Stomach (tissue), 8 donors: ENCODE measurements at regions not wholly inside any gene's neighbourhood (a gene's known extent, or its start where the extent isn't known, plus 50 kb on each side); places are given as distances from the start of the nearest gene placed in this dataset.

Experiments
- DNase-seq, 2 donors: peaks; one replicate each; pipeline versions ENCODE4 v3.0.0 to v3.0.0-alpha.2; 2013 to 2019
- H3K27ac ChIP-seq, 5 donors: fragments of 200-600 bp in 4 of 5; sonication (generic) in 4 of 5; one replicate each; pipeline ENCODE4 v1.5.1; 2013 to 2019; ENCODE audit warnings: mild to moderate bottlenecking in 1 of 5, moderate library complexity in 1 of 5
- H3K27me3 ChIP-seq, 3 donors: fragments of 200-600 bp; sonication (generic); one replicate each; pipeline ENCODE4 v1.5.1; 2017 to 2019; ENCODE audit warnings: mixed run types in 1 of 3
- H3K36me3 ChIP-seq, 4 donors: fragments of 200-600 bp; sonication (generic); 1 replicate in 3 of 4; 2 replicates in 1 of 4; pipeline ENCODE4 v1.5.1; 2016 to 2019
- H3K4me1 ChIP-seq, 4 donors: fragments of 200-600 bp; sonication (generic); one replicate each; pipeline ENCODE4 v1.5.1; 2016 to 2019
- H3K4me3 ChIP-seq, 4 donors: fragments of 200-600 bp; sonication (generic) in 3 of 4; one replicate each; pipeline ENCODE4 v1.5.1; 2016 to 2019; ENCODE audit warnings: mild to moderate bottlenecking in 1 of 4
- H3K9me3 ChIP-seq, 4 donors: fragments of 200-600 bp; sonication (generic); one replicate each; pipeline ENCODE4 v1.5.1; 2016 to 2019
- CTCF ChIP-seq, 7 experiments: fragments of 450-650 bp in 4 of 7; fragments of 200-600 bp in 3 of 7; sonication (generic) in 3 of 7; IDR thresholded peaks; one replicate each; pipeline ENCODE4 v1.5.1; 2016 to 2019; ENCODE audit warnings: antibody characterized with exemption in 7 of 7, control low read depth in 2 of 7, mild to moderate bottlenecking in 1 of 7
- EP300 ChIP-seq: sonication (generic); formaldehyde crosslinking; IDR thresholded peaks from one replicate; pipeline ENCODE4 v1.6.1; 2017; ENCODE audit warnings: antibody characterized with exemption
- POLR2A ChIP-seq, 4 donors: fragments of 450-650 bp; IDR thresholded peaks; one replicate each; pipeline ENCODE4 v1.6.1; 2016; ENCODE audit warnings: antibody characterized with exemption in 4 of 4, control low read depth in 2 of 4, mild to moderate bottlenecking in 1 of 4, moderate library complexity in 1 of 4
- POLR2AphosphoS5 ChIP-seq, 3 donors: sonication (generic); formaldehyde crosslinking; IDR thresholded peaks; one replicate each; pipeline ENCODE4 v1.6.1; 2016; ENCODE audit warnings: antibody characterized with exemption in 3 of 3
- WGBS, 5 donors: extraction: QIAGEN DNeasy Blood & Tissue Kit in 3 of 5; methylation state at CpG; one replicate each; pipeline versions ENCODE4 v1.1.5 to v1.1.7; 2013 to 2018; 5-methylcytosine and 5-hydroxymethylcytosine counted together
- intact Hi-C: fragments of 100-400 bp; cut with DNase I; formaldehyde crosslinking; loops from one replicate; pipeline ENCODE4 v1.15.1; 2023; ENCODE audit warnings: low total_unique reads
- donor health status: healthy with polysubstance abuse.
- donor health status: Bipolar disorder and iron deficiency.
- donor health status: healthy.

GRCh38 chr3:72436863-72437592 lies 411.2 kb downstream of the SHQ1 start:
- no peak overlapping the region for H3K4me3 ChIP-seq

GRCh38 chr3:72434296-72434695 lies 413.9 kb downstream of the SHQ1 start:
- H3K4me1 ChIP-seq, result peaks cover 0 to 60% (median 30%) of the 10 kb centered on the region in 4 donors
- intact Hi-C loops, result no loop called here
- no peak for DNase-seq
- TF ChIP-seq EP300 (no peak), POLR2A (IDR thresholded peaks at IDR 0.05) (no peak), POLR2AphosphoS5 (IDR thresholded peaks at IDR 0.05) (no peak), CTCF (IDR thresholded peaks at IDR 0.05) (no peak)
- H3K36me3 ChIP-seq, result peaks cover 0 to 7% (median 0%) of the 10 kb centered on the region in 4 donors
- 30 to 53% (median 41%) methylated on average over 1 of the region's 1 CpG for WGBS, 5 donors
- H3K4me3 ChIP-seq, result no peak overlapping the region
- H3K27me3 ChIP-seq, result no peaks in the 10 kb centered on the region
- no peak overlapping the region for H3K27ac ChIP-seq
- no peaks in the 10 kb centered on the region for H3K9me3 ChIP-seq

More at GRCh38 chr3:72436863-72437592, 411.2 kb downstream of the SHQ1 start:
- 60 to 66% (median 65%) methylated on average over 7 of the region's 7 CpGs for WGBS, 5 donors
- Histone ChIP-seq H3K27ac (no peak overlapping the region), H3K9me3 (no peaks in the 10 kb centered on the region), H3K27me3 (no peaks in the 10 kb centered on the region), H3K36me3 (peaks cover 0 to 17% (median 2%) of the 10 kb centered on the region in 4 donors), H3K4me1 (peaks cover 0 to 66% (median 36%) of the 10 kb centered on the region in 4 donors)
- DNase-seq, result no peak
- intact Hi-C loops, result no loop called here
- no peak for TF ChIP-seq POLR2A (IDR thresholded peaks at IDR 0.05)
- TF ChIP-seq CTCF (IDR thresholded peaks at IDR 0.05), result no peak
- TF ChIP-seq POLR2AphosphoS5 (IDR thresholded peaks at IDR 0.05), result no peak
- no peak for TF ChIP-seq EP300

GRCh38 chr3:72432246-72432645 lies 416.0 kb downstream of the SHQ1 start:
- no peak for DNase-seq
- WGBS, 5 donors, result 85 to 95% (median 92%) methylated on average over 7 of the region's 7 CpGs
- no peaks in the 10 kb centered on the region for H3K36me3 ChIP-seq
- intact Hi-C loops, result no loop called here
- no peaks in the 10 kb centered on the region for H3K27me3 ChIP-seq
- peaks cover 8 to 60% (median 31%) of the 10 kb centered on the region in 4 donors for H3K4me1 ChIP-seq
- no peak overlapping the region for H3K4me3 ChIP-seq
- H3K27ac ChIP-seq, result no peak overlapping the region
- TF ChIP-seq CTCF (IDR thresholded peaks at IDR 0.05) (no peak), POLR2A (IDR thresholded peaks at IDR 0.05) (no peak), EP300 (no peak), POLR2AphosphoS5 (IDR thresholded peaks at IDR 0.05) (no peak)
- H3K9me3 ChIP-seq, result no peaks in the 10 kb centered on the region

- no peak for DNase-seq
- Histone ChIP-seq H3K9me3 (no peaks in the 10 kb centered on the region), H3K4me1 (peaks cover 24 to 78% (median 50%) of the 10 kb centered on the region in 4 donors), H3K27me3 (no peaks in the 10 kb centered on the region), H3K27ac (no peak overlapping the region), H3K4me3 (no peak overlapping the region), H3K36me3 (no peaks in the 10 kb centered on the region)
- TF ChIP-seq EP300 (no peak), POLR2AphosphoS5 (IDR thresholded peaks at IDR 0.05) (no peak), CTCF (IDR thresholded peaks at IDR 0.05) (no peak), POLR2A (IDR thresholded peaks at IDR 0.05) (no peak)
- 63 to 70% (median 66%) methylated on average over 4 of the region's 4 CpGs for WGBS, 5 donors
- intact Hi-C loops, result no loop called here
These were observed 418.5 kb downstream of the SHQ1 start for GRCh38 chr3:72429589-72430353.
